T-helper 1 cell treated with Interleukin-12 subunit alpha and Interleukin-12 subunit beta and Interleukin-4 antibody, amounts not matched to agents 30 μg/mL and 1 μg/mL, for 36 hours (primary cell): ENCODE measurements at regions not wholly inside any gene's neighbourhood (a gene's known extent, or its start where the extent isn't known, plus 50 kb on each side); places are given as distances from the start of the nearest gene placed in this dataset.

Experiments
- H3K27ac Mint-ChIP-seq: one replicate; pipeline ENCODE4 v1.8.0; 2021; ENCODE audit warnings: mild to moderate bottlenecking, mixed read lengths
- H3K27me3 Mint-ChIP-seq: one replicate; pipeline ENCODE4 v1.8.0; 2021; ENCODE audit warnings: low read depth, mixed read lengths
- H3K36me3 Mint-ChIP-seq: one replicate; pipeline ENCODE4 v1.8.0; 2021; ENCODE audit warnings: low read depth, mixed read lengths
- H3K4me1 Mint-ChIP-seq: one replicate; pipeline ENCODE4 v1.8.0; 2021; ENCODE audit warnings: low read depth, mixed read lengths
- H3K4me3 Mint-ChIP-seq: one replicate; pipeline ENCODE4 v1.8.0; 2021; ENCODE audit warnings: mild to moderate bottlenecking, moderate library complexity, mixed read lengths
- H3K9me3 Mint-ChIP-seq: one replicate; pipeline ENCODE4 v1.8.0; 2021; ENCODE audit warnings: mixed read lengths

GRCh38 chr6:139640921-139641320 is 266.5 kb upstream of the CITED2 start:
- Mint-ChIP-seq H3K27me3 (peaks cover 5% of the 10 kb centered on the region), H3K4me3 (no peak overlapping the region), H3K9me3 (no peaks in the 10 kb centered on the region), H3K36me3 (no peaks in the 10 kb centered on the region), H3K4me1 (peaks cover 5% of the 10 kb centered on the region), H3K27ac (no peak overlapping the region)

- H3K36me3 Mint-ChIP-seq: no peaks in the 10 kb centered on the region
- no peaks in the 10 kb centered on the region for H3K9me3 Mint-ChIP-seq
- no peak overlapping the region for H3K4me3 Mint-ChIP-seq
- H3K4me1 Mint-ChIP-seq: peaks cover 5% of the 10 kb centered on the region
- peaks cover 9% of the 10 kb centered on the region for H3K27me3 Mint-ChIP-seq
- H3K27ac Mint-ChIP-seq: no peak overlapping the region
Measured at GRCh38 chr6:139640448-139640847, 266.0 kb upstream of the CITED2 start.

- peaks cover 5% of the 10 kb centered on the region for H3K4me1 Mint-ChIP-seq
- H3K9me3 Mint-ChIP-seq: no peaks in the 10 kb centered on the region
- H3K27me3 Mint-ChIP-seq: peaks cover 14% of the 10 kb centered on the region
- no peak overlapping the region for H3K27ac Mint-ChIP-seq
- no peaks in the 10 kb centered on the region for H3K36me3 Mint-ChIP-seq
- H3K4me3 Mint-ChIP-seq: no peak overlapping the region
Measured at GRCh38 chr6:139639507-139639906, 265.1 kb upstream of the CITED2 start.

- Mint-ChIP-seq H3K4me3 (no peak overlapping the region), H3K4me1 (peaks cover 5% of the 10 kb centered on the region), H3K27ac (no peak overlapping the region), H3K9me3 (no peaks in the 10 kb centered on the region), H3K27me3 (peaks cover 20% of the 10 kb centered on the region), H3K36me3 (no peaks in the 10 kb centered on the region)
Measured at GRCh38 chr6:139638179-139638941, 263.9 kb upstream of the CITED2 start.

- peaks cover 21% of the 10 kb centered on the region for H3K27me3 Mint-ChIP-seq
- H3K4me1 Mint-ChIP-seq: peaks cover 5% of the 10 kb centered on the region
Measured at GRCh38 chr6:139637766-139638165, 263.3 kb upstream of the CITED2 start.

GRCh38 chr6:139636391-139636790 is 261.9 kb upstream of the CITED2 start:
- no peaks in the 10 kb centered on the region for H3K36me3 Mint-ChIP-seq
- no peak overlapping the region for H3K4me3 Mint-ChIP-seq
- H3K27me3 Mint-ChIP-seq: peaks cover 27% of the 10 kb centered on the region
- no peak overlapping the region for H3K27ac Mint-ChIP-seq
- peaks cover 4% of the 10 kb centered on the region for H3K4me1 Mint-ChIP-seq
- no peaks in the 10 kb centered on the region for H3K9me3 Mint-ChIP-seq

More at GRCh38 chr6:139637766-139638165, 263.3 kb upstream of the CITED2 start:
- no peak overlapping the region for H3K27ac Mint-ChIP-seq
- no peaks in the 10 kb centered on the region for H3K36me3 Mint-ChIP-seq
- H3K4me3 Mint-ChIP-seq: no peak overlapping the region
- no peaks in the 10 kb centered on the region for H3K9me3 Mint-ChIP-seq

- Mint-ChIP-seq H3K27me3 (peaks cover 23% of the 10 kb centered on the region), H3K4me3 (no peak overlapping the region), H3K36me3 (no peaks in the 10 kb centered on the region), H3K9me3 (no peaks in the 10 kb centered on the region), H3K27ac (no peak overlapping the region), H3K4me1 (peaks cover under 1% of the 10 kb centered on the region)
Measured at GRCh38 chr6:139635401-139636130, 261.1 kb upstream of the CITED2 start.

- Mint-ChIP-seq H3K27me3 (peaks cover 37% of the 10 kb centered on the region), H3K27ac (no peak overlapping the region), H3K4me3 (no peak overlapping the region), H3K4me1 (no peaks in the 10 kb centered on the region), H3K36me3 (no peaks in the 10 kb centered on the region), H3K9me3 (no peaks in the 10 kb centered on the region)
Measured at GRCh38 chr6:139632840-139633239, 258.4 kb upstream of the CITED2 start.

GRCh38 chr6:139628270-139628669 is 253.8 kb upstream of the CITED2 start:
- H3K9me3 Mint-ChIP-seq: no peaks in the 10 kb centered on the region
- H3K4me1 Mint-ChIP-seq: no peaks in the 10 kb centered on the region
- peaks cover 40% of the 10 kb centered on the region for H3K27me3 Mint-ChIP-seq
- no peak overlapping the region for H3K4me3 Mint-ChIP-seq
- no peaks in the 10 kb centered on the region for H3K36me3 Mint-ChIP-seq
- no peak overlapping the region for H3K27ac Mint-ChIP-seq

GRCh38 chr6:139627091-139627490 is 252.6 kb upstream of the CITED2 start:
- H3K27me3 Mint-ChIP-seq: peaks cover 39% of the 10 kb centered on the region
- H3K4me3 Mint-ChIP-seq: no peak overlapping the region
- H3K4me1 Mint-ChIP-seq: no peaks in the 10 kb centered on the region
- no peak overlapping the region for H3K27ac Mint-ChIP-seq
- H3K9me3 Mint-ChIP-seq: no peaks in the 10 kb centered on the region
- H3K36me3 Mint-ChIP-seq: no peaks in the 10 kb centered on the region

- H3K36me3 Mint-ChIP-seq: no peaks in the 10 kb centered on the region
- H3K27me3 Mint-ChIP-seq: peaks cover 33% of the 10 kb centered on the region
- no peak overlapping the region for H3K27ac Mint-ChIP-seq
- H3K4me1 Mint-ChIP-seq: no peaks in the 10 kb centered on the region
- no peak overlapping the region for H3K4me3 Mint-ChIP-seq
- no peaks in the 10 kb centered on the region for H3K9me3 Mint-ChIP-seq
Measured at GRCh38 chr6:139625998-139626975, 251.8 kb upstream of the CITED2 start.

GRCh38 chr6:139625081-139625939 is 250.9 kb upstream of the CITED2 start:
- Mint-ChIP-seq H3K27me3 (peaks cover 33% of the 10 kb centered on the region), H3K27ac (no peak overlapping the region), H3K9me3 (no peaks in the 10 kb centered on the region), H3K4me3 (no peak overlapping the region), H3K4me1 (no peaks in the 10 kb centered on the region), H3K36me3 (no peaks in the 10 kb centered on the region)

- no peaks in the 10 kb centered on the region for H3K9me3 Mint-ChIP-seq
- no peaks in the 10 kb centered on the region for H3K36me3 Mint-ChIP-seq
- H3K4me3 Mint-ChIP-seq: no peak overlapping the region
- H3K27ac Mint-ChIP-seq: no peak overlapping the region
- H3K27me3 Mint-ChIP-seq: peaks cover 22% of the 10 kb centered on the region
- no peaks in the 10 kb centered on the region for H3K4me1 Mint-ChIP-seq
Measured at GRCh38 chr6:139623372-139623771, 248.9 kb upstream of the CITED2 start.

GRCh38 chr6:139613496-139613895 is 239.0 kb upstream of the CITED2 start:
- H3K4me3 Mint-ChIP-seq: no peak overlapping the region
- no peaks in the 10 kb centered on the region for H3K4me1 Mint-ChIP-seq
- no peak overlapping the region for H3K27ac Mint-ChIP-seq
- no peaks in the 10 kb centered on the region for H3K36me3 Mint-ChIP-seq
- no peaks in the 10 kb centered on the region for H3K9me3 Mint-ChIP-seq
- peaks cover 14% of the 10 kb centered on the region for H3K27me3 Mint-ChIP-seq
